CD1c-positive myeloid dendritic cell (primary cell): ENCODE measurements at regions not wholly inside any gene's neighbourhood (a gene's known extent, or its start where the extent isn't known, plus 50 kb on each side); places are given as distances from the start of the nearest gene placed in this dataset.
A peak's percentile ranks its signal among the peaks of the same experiment; 100 is the strongest.
"Not testable (repeated sequence)": the region's sequence is repeated elsewhere in the genome, so short reads cannot be mapped to it uniquely, and the experiment has no call there.

Experiments used
- DNase-seq: peaks from one replicate; pipeline ENCODE4 v3.0.0-alpha.2; 2016; ENCODE audit errors: extremely low spot score

- no peak for DNase-seq
Measured at GRCh38 chr1:234843946-234844345, 234.0 kb upstream of the IRF2BP2 start.

- peak; percentile 91 for DNase-seq
Measured at GRCh38 chr1:234842726-234843641, 233.0 kb upstream of the IRF2BP2 start.

GRCh38 chr1:234841710-234842231 lies 231.8 kb upstream of the IRF2BP2 start:
- peak; percentile 95 for DNase-seq

- DNase-seq: no peak
Measured at GRCh38 chr1:234841281-234841680, 231.3 kb upstream of the IRF2BP2 start.

- DNase-seq: peak; percentile 66
Measured at GRCh38 chr1:234840843-234841242, 230.9 kb upstream of the IRF2BP2 start.

- DNase-seq: no peak
Measured at GRCh38 chr1:234840253-234840652, 230.3 kb upstream of the IRF2BP2 start.

- DNase-seq: no peak
Measured at GRCh38 chr1:234839663-234840062, 229.7 kb upstream of the IRF2BP2 start.

GRCh38 chr1:234838820-234839219 lies 228.8 kb upstream of the IRF2BP2 start:
- DNase-seq: no peak

- no peak for DNase-seq
Measured at GRCh38 chr1:234838182-234838581, 228.2 kb upstream of the IRF2BP2 start.

- DNase-seq: no peak
Measured at GRCh38 chr1:234837713-234838112, 227.7 kb upstream of the IRF2BP2 start.

- no peak for DNase-seq
Measured at GRCh38 chr1:234836776-234837357, 226.9 kb upstream of the IRF2BP2 start.

GRCh38 chr1:234836045-234836681 lies 226.2 kb upstream of the IRF2BP2 start:
- peak; percentile 58 for DNase-seq

- no peak for DNase-seq
Measured at GRCh38 chr1:234835239-234835638, 225.3 kb upstream of the IRF2BP2 start.

- no peak for DNase-seq
Measured at GRCh38 chr1:234833646-234834045, 223.7 kb upstream of the IRF2BP2 start.

GRCh38 chr1:234833118-234833517 lies 223.1 kb upstream of the IRF2BP2 start:
- DNase-seq: no peak

GRCh38 chr1:234827656-234828055 lies 217.7 kb upstream of the IRF2BP2 start:
- DNase-seq: no peak

GRCh38 chr1:234827181-234827580 lies 217.2 kb upstream of the IRF2BP2 start:
- no peak for DNase-seq

- no peak for DNase-seq
Measured at GRCh38 chr1:234826352-234826751, 216.4 kb upstream of the IRF2BP2 start.

GRCh38 chr1:234825498-234826165 lies 215.7 kb upstream of the IRF2BP2 start:
- DNase-seq: no peak

GRCh38 chr1:234824836-234825235 lies 214.9 kb upstream of the IRF2BP2 start:
- not testable (repeated sequence) for DNase-seq

- no peak for DNase-seq
Measured at GRCh38 chr1:234823191-234824176, 213.5 kb upstream of the IRF2BP2 start.
